ENCODE measurements at regions not wholly inside any gene's neighbourhood (a gene's known extent, or its start where the extent isn't known, plus 50 kb on each side); places are given as distances from the start of the nearest gene placed in this dataset.
"Not testable (repeated sequence)": the region's sequence is repeated elsewhere in the genome, so short reads cannot be mapped to it uniquely, and the experiment has no call there.

GRCh38 chr2:163132207-163132606 is 293.6 kb upstream of the KCNH7 start:
- H2BK12ac ChIP-seq (ENCODE audit: low read length); H4K91ac ChIP-seq (ENCODE audit: low read depth, low read length, poor library complexity); H3K4me3 ChIP-seq (ENCODE audit: low read length in 2 of 2); H2BK120ac ChIP-seq (ENCODE audit: low read depth, low read length); H4K8ac ChIP-seq (ENCODE audit: low read depth, low read length); H3K14ac ChIP-seq (ENCODE audit: low read length); H2BK5ac ChIP-seq (ENCODE audit: low read length); H3K36me3 ChIP-seq (replicated peaks in 1 of 2; ENCODE audit: control insufficient read depth in 2 of 2, insufficient read depth in 2 of 2, low read length in 2 of 2); H2BK15ac ChIP-seq (ENCODE audit: low read length); H3K4me2 ChIP-seq (ENCODE audit: insufficient read depth, low read length, poor library complexity, severe bottlenecking); H3K9ac ChIP-seq (ENCODE audit: low read depth, low read length, poor library complexity); H3K9me3 ChIP-seq (replicated peaks in 1 of 2; ENCODE audit: control insufficient read depth in 2 of 2, insufficient read depth in 1 of 2, low read depth in 1 of 2, low read length in 2 of 2); H3K27me3 ChIP-seq (ENCODE audit: control insufficient read depth in 3 of 3, insufficient read depth in 3 of 3, low read depth in 1 of 3, low read length in 3 of 3); H3K79me1 ChIP-seq (ENCODE audit: low read depth, low read length); H2AFZ ChIP-seq (ENCODE audit: low read length); H3K4ac ChIP-seq (ENCODE audit: low read length); H3K27ac ChIP-seq (replicated peaks; ENCODE audit: low read length); H2AK5ac ChIP-seq (ENCODE audit: low read depth, low read length); H3K4me1 ChIP-seq (ENCODE audit: control insufficient read depth in 2 of 2, insufficient read depth in 1 of 2, low read depth in 1 of 2, low read length in 2 of 2); H3K18ac ChIP-seq (ENCODE audit: low read length); H3K23ac ChIP-seq (ENCODE audit: low read depth, low read length, poor library complexity); DNase-seq (ENCODE audit: low spot score): not testable (repeated sequence)
- WGBS, 2 donors (ENCODE audit: extremely low coverage in 2 of 2, insufficient read length in 2 of 2, insufficient replicate concordance in 1 of 2) = no CpG with 5 or more reads among the region's 2 CpGs

GRCh38 chr2:163123526-163123925 is 285.0 kb upstream of the KCNH7 start:
- Histone ChIP-seq H3K79me1 (ENCODE audit: low read depth, low read length) (no peaks in the 10 kb centered on the region), H3K4me1 (ENCODE audit: control insufficient read depth in 2 of 2, insufficient read depth in 1 of 2, low read depth in 1 of 2, low read length in 2 of 2) (no peaks in the 10 kb centered on the region), H2BK5ac (ENCODE audit: low read length) (no peak overlapping the region), H3K18ac (ENCODE audit: low read length) (no peak overlapping the region), H3K14ac (ENCODE audit: low read length) (no peak overlapping the region), H3K36me3 (replicated peaks in 1 of 2; ENCODE audit: control insufficient read depth in 2 of 2, insufficient read depth in 2 of 2, low read length in 2 of 2) (no peaks in the 10 kb centered on the region), H2BK15ac (ENCODE audit: low read length) (no peak overlapping the region), H2AFZ (ENCODE audit: low read length) (no peak overlapping the region), H3K4me2 (ENCODE audit: insufficient read depth, low read length, poor library complexity, severe bottlenecking) (no peak overlapping the region), H3K4ac (ENCODE audit: low read length) (no peak overlapping the region), H3K27ac (replicated peaks; ENCODE audit: low read length) (no peak overlapping the region), H2BK12ac (ENCODE audit: low read length) (no peak overlapping the region), H3K23ac (ENCODE audit: low read depth, low read length, poor library complexity) (no peak overlapping the region), H3K4me3 (ENCODE audit: low read length in 2 of 2) (no peak overlapping the region), H2BK120ac (ENCODE audit: low read depth, low read length) (no peak overlapping the region), H4K91ac (ENCODE audit: low read depth, low read length, poor library complexity) (no peak overlapping the region), H3K9me3 (replicated peaks in 1 of 2; ENCODE audit: control insufficient read depth in 2 of 2, insufficient read depth in 1 of 2, low read depth in 1 of 2, low read length in 2 of 2) (no peaks in the 10 kb centered on the region), H3K27me3 (ENCODE audit: control insufficient read depth in 3 of 3, insufficient read depth in 3 of 3, low read depth in 1 of 3, low read length in 3 of 3) (no peaks in the 10 kb centered on the region), H3K9ac (ENCODE audit: low read depth, low read length, poor library complexity) (no peak overlapping the region), H2AK5ac (ENCODE audit: low read depth, low read length) (no peak overlapping the region), H4K8ac (ENCODE audit: low read depth, low read length) (no peak overlapping the region)
- DNase-seq (ENCODE audit: low spot score) = no peak
- no CpG with 5 or more reads among the region's 1 CpG for WGBS, 2 donors (ENCODE audit: extremely low coverage in 2 of 2, insufficient read length in 2 of 2, insufficient replicate concordance in 1 of 2)

- no peak overlapping the region for H3K27ac ChIP-seq (replicated peaks; ENCODE audit: low read length)
- no peak overlapping the region for H2BK120ac ChIP-seq (ENCODE audit: low read depth, low read length)
- no peak overlapping the region for H4K8ac ChIP-seq (ENCODE audit: low read depth, low read length)
- no peak overlapping the region for H3K14ac ChIP-seq (ENCODE audit: low read length)
- H3K4me1 ChIP-seq (ENCODE audit: control insufficient read depth in 2 of 2, insufficient read depth in 1 of 2, low read depth in 1 of 2, low read length in 2 of 2) = no peaks in the 10 kb centered on the region
- no peaks in the 10 kb centered on the region for H3K27me3 ChIP-seq (ENCODE audit: control insufficient read depth in 3 of 3, insufficient read depth in 3 of 3, low read depth in 1 of 3, low read length in 3 of 3)
- no peak overlapping the region for H2AK5ac ChIP-seq (ENCODE audit: low read depth, low read length)
- H3K79me1 ChIP-seq (ENCODE audit: low read depth, low read length) = no peaks in the 10 kb centered on the region
- H2BK12ac ChIP-seq (ENCODE audit: low read length) = no peak overlapping the region
- no peaks in the 10 kb centered on the region for H3K36me3 ChIP-seq (replicated peaks in 1 of 2; ENCODE audit: control insufficient read depth in 2 of 2, insufficient read depth in 2 of 2, low read length in 2 of 2)
- H2BK5ac ChIP-seq (ENCODE audit: low read length) = no peak overlapping the region
- H3K9ac ChIP-seq (ENCODE audit: low read depth, low read length, poor library complexity) = no peak overlapping the region
- H3K9me3 ChIP-seq (replicated peaks in 1 of 2; ENCODE audit: control insufficient read depth in 2 of 2, insufficient read depth in 1 of 2, low read depth in 1 of 2, low read length in 2 of 2) = no peaks in the 10 kb centered on the region
- no peak overlapping the region for H3K4ac ChIP-seq (ENCODE audit: low read length)
- H2BK15ac ChIP-seq (ENCODE audit: low read length) = no peak overlapping the region
- no peak overlapping the region for H3K4me3 ChIP-seq (ENCODE audit: low read length in 2 of 2)
- no peak for DNase-seq (ENCODE audit: low spot score)
- H2AFZ ChIP-seq (ENCODE audit: low read length) = peak overlapping the region; percentile 46
- no peak overlapping the region for H3K18ac ChIP-seq (ENCODE audit: low read length)
- no peak overlapping the region for H4K91ac ChIP-seq (ENCODE audit: low read depth, low read length, poor library complexity)
- no peak overlapping the region for H3K4me2 ChIP-seq (ENCODE audit: insufficient read depth, low read length, poor library complexity, severe bottlenecking)
- H3K23ac ChIP-seq (ENCODE audit: low read depth, low read length, poor library complexity) = no peak overlapping the region
Measured at GRCh38 chr2:163122257-163122656, 283.7 kb upstream of the KCNH7 start.

- Histone ChIP-seq H3K14ac (ENCODE audit: low read length) (no peak overlapping the region), H3K4me1 (ENCODE audit: control insufficient read depth in 2 of 2, insufficient read depth in 1 of 2, low read depth in 1 of 2, low read length in 2 of 2) (no peaks in the 10 kb centered on the region), H3K9me3 (replicated peaks in 1 of 2; ENCODE audit: control insufficient read depth in 2 of 2, insufficient read depth in 1 of 2, low read depth in 1 of 2, low read length in 2 of 2) (no peaks in the 10 kb centered on the region), H3K79me1 (ENCODE audit: low read depth, low read length) (no peaks in the 10 kb centered on the region), H3K18ac (ENCODE audit: low read length) (no peak overlapping the region), H3K27ac (replicated peaks; ENCODE audit: low read length) (no peak overlapping the region), H3K4ac (ENCODE audit: low read length) (no peak overlapping the region), H3K23ac (ENCODE audit: low read depth, low read length, poor library complexity) (no peak overlapping the region), H2BK12ac (ENCODE audit: low read length) (no peak overlapping the region), H2BK5ac (ENCODE audit: low read length) (no peak overlapping the region), H4K91ac (ENCODE audit: low read depth, low read length, poor library complexity) (no peak overlapping the region), H3K4me3 (ENCODE audit: low read length in 2 of 2) (no peak overlapping the region), H2BK15ac (ENCODE audit: low read length) (no peak overlapping the region), H3K9ac (ENCODE audit: low read depth, low read length, poor library complexity) (no peak overlapping the region), H3K36me3 (replicated peaks in 1 of 2; ENCODE audit: control insufficient read depth in 2 of 2, insufficient read depth in 2 of 2, low read length in 2 of 2) (no peaks in the 10 kb centered on the region), H2BK120ac (ENCODE audit: low read depth, low read length) (no peak overlapping the region), H3K27me3 (ENCODE audit: control insufficient read depth in 3 of 3, insufficient read depth in 3 of 3, low read depth in 1 of 3, low read length in 3 of 3) (no peaks in the 10 kb centered on the region), H2AFZ (ENCODE audit: low read length) (peak overlapping the region; percentile 46), H3K4me2 (ENCODE audit: insufficient read depth, low read length, poor library complexity, severe bottlenecking) (no peak overlapping the region), H4K8ac (ENCODE audit: low read depth, low read length) (no peak overlapping the region), H2AK5ac (ENCODE audit: low read depth, low read length) (no peak overlapping the region)
- no peak for DNase-seq (ENCODE audit: low spot score)
- WGBS, 2 donors (ENCODE audit: extremely low coverage in 2 of 2, insufficient read length in 2 of 2, insufficient replicate concordance in 1 of 2) = no CpG with 5 or more reads among the region's 5 CpGs
Measured at GRCh38 chr2:163121483-163121882, 282.9 kb upstream of the KCNH7 start.
